ENCODE measurements at regions not wholly inside any gene's neighbourhood (a gene's known extent, or its start where the extent isn't known, plus 50 kb on each side); places are given as distances from the start of the nearest gene placed in this dataset.

GRCh38 chr5:141740885-141741284, 58.9 kb upstream of the ARAP3 start:
- Mint-ChIP-seq H3K9me3 (ENCODE audit: unreplicated experiment) (no peaks in the 10 kb centered on the region), H3K27me3 (ENCODE audit: unreplicated experiment) (peaks cover 37% of the 10 kb centered on the region), H3K27ac (ENCODE audit: unreplicated experiment) (no peak overlapping the region), H3K36me3 (ENCODE audit: unreplicated experiment) (no peaks in the 10 kb centered on the region), H3K4me1 (ENCODE audit: unreplicated experiment) (no peaks in the 10 kb centered on the region), H3K4me3 (ENCODE audit: unreplicated experiment) (no peak overlapping the region)
- TF ChIP-seq CTCF (IDR thresholded peaks at IDR 0.05), result no peak
- no peak for DNase-seq (ENCODE audit: extremely low spot score, unreplicated experiment)

- TF ChIP-seq CTCF (IDR thresholded peaks at IDR 0.05), result no peak
- H3K4me1 Mint-ChIP-seq (ENCODE audit: unreplicated experiment), result no peaks in the 10 kb centered on the region
- no peak overlapping the region for H3K4me3 Mint-ChIP-seq (ENCODE audit: unreplicated experiment)
- H3K9me3 Mint-ChIP-seq (ENCODE audit: unreplicated experiment), result no peaks in the 10 kb centered on the region
- H3K36me3 Mint-ChIP-seq (ENCODE audit: unreplicated experiment), result no peaks in the 10 kb centered on the region
- peaks cover 24% of the 10 kb centered on the region for H3K27me3 Mint-ChIP-seq (ENCODE audit: unreplicated experiment)
- no peak for DNase-seq (ENCODE audit: extremely low spot score, unreplicated experiment)
- no peak overlapping the region for H3K27ac Mint-ChIP-seq (ENCODE audit: unreplicated experiment)
Measured at GRCh38 chr5:141737535-141737934, 55.5 kb upstream of the ARAP3 start.

- no peaks in the 10 kb centered on the region for H3K4me1 Mint-ChIP-seq (ENCODE audit: unreplicated experiment)
- DNase-seq (ENCODE audit: extremely low spot score, unreplicated experiment), result no peak
- H3K36me3 Mint-ChIP-seq (ENCODE audit: unreplicated experiment), result no peaks in the 10 kb centered on the region
- no peak for TF ChIP-seq CTCF (IDR thresholded peaks at IDR 0.05)
- no peak overlapping the region for H3K4me3 Mint-ChIP-seq (ENCODE audit: unreplicated experiment)
- no peak overlapping the region for H3K27ac Mint-ChIP-seq (ENCODE audit: unreplicated experiment)
- H3K9me3 Mint-ChIP-seq (ENCODE audit: unreplicated experiment), result no peaks in the 10 kb centered on the region
- peaks cover 24% of the 10 kb centered on the region for H3K27me3 Mint-ChIP-seq (ENCODE audit: unreplicated experiment)
Measured at GRCh38 chr5:141735823-141736222, 53.8 kb upstream of the ARAP3 start.

GRCh38 chr5:141734501-141735229, 52.6 kb upstream of the ARAP3 start:
- TF ChIP-seq CTCF (IDR thresholded peaks at IDR 0.05), result no peak
- no peaks in the 10 kb centered on the region for H3K9me3 Mint-ChIP-seq (ENCODE audit: unreplicated experiment)
- H3K27me3 Mint-ChIP-seq (ENCODE audit: unreplicated experiment), result peaks cover 30% of the 10 kb centered on the region

GRCh38 chr5:141733198-141733597, 51.2 kb upstream of the ARAP3 start:
- H3K27me3 Mint-ChIP-seq (ENCODE audit: unreplicated experiment), result peaks cover 42% of the 10 kb centered on the region
- no peak for DNase-seq (ENCODE audit: extremely low spot score, unreplicated experiment)
- H3K36me3 Mint-ChIP-seq (ENCODE audit: unreplicated experiment), result no peaks in the 10 kb centered on the region
- no peak overlapping the region for H3K27ac Mint-ChIP-seq (ENCODE audit: unreplicated experiment)
- H3K4me1 Mint-ChIP-seq (ENCODE audit: unreplicated experiment), result no peaks in the 10 kb centered on the region
- TF ChIP-seq CTCF (IDR thresholded peaks at IDR 0.05), result no peak
- no peak overlapping the region for H3K4me3 Mint-ChIP-seq (ENCODE audit: unreplicated experiment)
- no peaks in the 10 kb centered on the region for H3K9me3 Mint-ChIP-seq (ENCODE audit: unreplicated experiment)

More at GRCh38 chr5:141734501-141735229, 52.6 kb upstream of the ARAP3 start:
- Mint-ChIP-seq H3K4me1 (ENCODE audit: unreplicated experiment) (no peaks in the 10 kb centered on the region), H3K27ac (ENCODE audit: unreplicated experiment) (no peak overlapping the region), H3K36me3 (ENCODE audit: unreplicated experiment) (no peaks in the 10 kb centered on the region), H3K4me3 (ENCODE audit: unreplicated experiment) (no peak overlapping the region)
- DNase-seq (ENCODE audit: extremely low spot score, unreplicated experiment), result peak; percentile 88
